ENCODE measurements at regions not wholly inside any gene's neighbourhood (a gene's known extent, or its start where the extent isn't known, plus 50 kb on each side); places are given as distances from the start of the nearest gene placed in this dataset.

DNA sequence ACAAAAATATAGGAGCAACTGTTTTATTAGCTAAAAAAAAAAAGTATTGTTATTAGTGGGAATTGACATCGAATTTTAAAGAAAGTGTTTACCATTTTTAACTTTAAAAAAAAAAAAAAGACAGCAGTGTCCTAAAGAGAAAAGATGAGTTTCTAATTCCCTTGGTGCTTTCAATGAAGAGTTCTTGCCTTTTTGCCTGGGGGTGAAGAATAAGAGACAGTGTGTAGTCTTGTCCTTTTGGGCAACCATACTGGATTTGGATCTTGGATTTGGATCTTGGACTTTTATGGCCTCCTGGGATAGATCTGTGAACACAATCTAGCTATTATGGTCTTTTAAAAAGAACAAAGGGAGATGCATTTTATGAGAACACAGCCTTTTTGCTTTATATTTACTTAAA lies 60.2 kb upstream of the GLS start:
- BruUV-seq (replicated peaks): no TSS peak

DNA sequence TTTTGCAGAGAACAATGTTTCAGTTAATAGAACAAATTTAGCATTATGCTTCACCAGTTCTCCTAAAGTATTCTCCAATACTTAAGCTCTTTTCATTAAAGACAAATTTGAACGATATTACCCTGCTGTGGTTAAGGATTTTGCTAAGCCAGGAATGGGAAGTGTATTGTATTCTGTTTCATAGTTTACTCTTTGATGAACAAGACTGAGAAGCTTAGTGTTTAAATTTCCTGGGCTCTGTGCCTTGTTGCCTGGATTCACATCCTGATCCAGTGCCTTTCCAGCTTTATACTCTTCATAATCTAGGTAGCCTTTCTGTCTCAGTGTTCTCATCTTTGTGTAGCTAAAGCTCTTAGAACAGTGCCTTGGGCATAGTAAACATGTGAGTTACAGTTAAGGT lies 58.6 kb upstream of the GLS start:
- ChIA-PET CTCF (interaction anchor here (0.6 kb wide), 1 partner anchor 702 kb away, joined by 3 read pairs; no protein-coding TSS in a partner anchor), POLR2A (interaction anchor here (0.9 to 1.0 kb wide), 2 partner anchors 9 to 58 kb away, joined by 3 read pairs; partner anchors contain the start of gene GLS)
- Mint-ChIP-seq H3K27me3 (ENCODE audit: insufficient read depth, unreplicated experiment) (no peaks in the 10 kb centered on the region), H3K27ac (ENCODE audit: unreplicated experiment) (no peak overlapping the region), H3K9me3 (ENCODE audit: unreplicated experiment) (peaks cover 16% of the 10 kb centered on the region), H3K36me3 (ENCODE audit: insufficient read depth, unreplicated experiment) (no peaks in the 10 kb centered on the region), H3K4me1 (ENCODE audit: low read depth, unreplicated experiment) (peaks cover 6% of the 10 kb centered on the region), H3K4me3 (ENCODE audit: unreplicated experiment) (no peak overlapping the region)
- no peak for DNase-seq
- intact Hi-C loops (cut with micrococcal nuclease; ENCODE audit: unreplicated experiment): no loop called here
- no TSS peak for BruUV-seq (replicated peaks)
- TF ChIP-seq, protein P1, sequence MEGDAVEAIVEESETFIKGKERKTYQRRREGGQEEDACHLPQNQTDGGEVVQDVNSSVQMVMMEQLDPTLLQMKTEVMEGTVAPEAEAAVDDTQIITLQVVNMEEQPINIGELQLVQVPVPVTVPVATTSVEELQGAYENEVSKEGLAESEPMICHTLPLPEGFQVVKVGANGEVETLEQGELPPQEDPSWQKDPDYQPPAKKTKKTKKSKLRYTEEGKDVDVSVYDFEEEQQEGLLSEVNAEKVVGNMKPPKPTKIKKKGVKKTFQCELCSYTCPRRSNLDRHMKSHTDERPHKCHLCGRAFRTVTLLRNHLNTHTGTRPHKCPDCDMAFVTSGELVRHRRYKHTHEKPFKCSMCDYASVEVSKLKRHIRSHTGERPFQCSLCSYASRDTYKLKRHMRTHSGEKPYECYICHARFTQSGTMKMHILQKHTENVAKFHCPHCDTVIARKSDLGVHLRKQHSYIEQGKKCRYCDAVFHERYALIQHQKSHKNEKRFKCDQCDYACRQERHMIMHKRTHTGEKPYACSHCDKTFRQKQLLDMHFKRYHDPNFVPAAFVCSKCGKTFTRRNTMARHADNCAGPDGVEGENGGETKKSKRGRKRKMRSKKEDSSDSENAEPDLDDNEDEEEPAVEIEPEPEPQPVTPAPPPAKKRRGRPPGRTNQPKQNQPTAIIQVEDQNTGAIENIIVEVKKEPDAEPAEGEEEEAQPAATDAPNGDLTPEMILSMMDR (IDR thresholded peaks at IDR 0.05; ENCODE audit: insufficient read depth in 1 of 2, low read depth in 1 of 2, low read length in 1 of 2, severe bottlenecking in 1 of 2, unreplicated experiment in 1 of 2): no peak
- H3K4me3 ChIP-seq (ENCODE audit: low read depth, low read length): no peak overlapping the region
- H3K4me1 ChIP-seq: peaks cover 11% of the 10 kb centered on the region
- H3K9me3 ChIP-seq: peaks cover 9% of the 10 kb centered on the region
- no peaks in the 10 kb centered on the region for H3K27me3 ChIP-seq (replicated peaks; ENCODE audit: control insufficient read depth, insufficient read depth, low read length)
- no peaks in the 10 kb centered on the region for H3K36me3 ChIP-seq (ENCODE audit: control insufficient read depth, insufficient read depth, low read length)

More for the DNA sequence above, 60.2 kb upstream of the GLS start:
- intact Hi-C loops (cut with micrococcal nuclease; ENCODE audit: unreplicated experiment): no loop called here
- DNase-seq: no peak
- no peaks in the 10 kb centered on the region for H3K36me3 Mint-ChIP-seq (ENCODE audit: insufficient read depth, unreplicated experiment)
- H3K4me1 Mint-ChIP-seq (ENCODE audit: low read depth, unreplicated experiment): peaks cover 6% of the 10 kb centered on the region
- ChIA-PET CTCF (no interaction called here), POLR2A (no interaction called here)
- Histone ChIP-seq H3K36me3 (ENCODE audit: control insufficient read depth, insufficient read depth, low read length) (no peaks in the 10 kb centered on the region), H3K27me3 (replicated peaks; ENCODE audit: control insufficient read depth, insufficient read depth, low read length) (no peaks in the 10 kb centered on the region), H3K4me1 (peaks cover 11% of the 10 kb centered on the region), H3K9me3 (peaks cover 9% of the 10 kb centered on the region), H3K4me3 (ENCODE audit: low read depth, low read length) (no peak overlapping the region)
- no peaks in the 10 kb centered on the region for H3K27me3 Mint-ChIP-seq (ENCODE audit: insufficient read depth, unreplicated experiment)
- H3K4me3 Mint-ChIP-seq (ENCODE audit: unreplicated experiment): no peak overlapping the region
- TF ChIP-seq, protein P1 (IDR thresholded peaks at IDR 0.05; ENCODE audit: insufficient read depth in 1 of 2, low read depth in 1 of 2, low read length in 1 of 2, severe bottlenecking in 1 of 2, unreplicated experiment in 1 of 2): no peak
- H3K9me3 Mint-ChIP-seq (ENCODE audit: unreplicated experiment): peaks cover 29% of the 10 kb centered on the region
- no peak overlapping the region for H3K27ac Mint-ChIP-seq (ENCODE audit: unreplicated experiment)

DNA sequence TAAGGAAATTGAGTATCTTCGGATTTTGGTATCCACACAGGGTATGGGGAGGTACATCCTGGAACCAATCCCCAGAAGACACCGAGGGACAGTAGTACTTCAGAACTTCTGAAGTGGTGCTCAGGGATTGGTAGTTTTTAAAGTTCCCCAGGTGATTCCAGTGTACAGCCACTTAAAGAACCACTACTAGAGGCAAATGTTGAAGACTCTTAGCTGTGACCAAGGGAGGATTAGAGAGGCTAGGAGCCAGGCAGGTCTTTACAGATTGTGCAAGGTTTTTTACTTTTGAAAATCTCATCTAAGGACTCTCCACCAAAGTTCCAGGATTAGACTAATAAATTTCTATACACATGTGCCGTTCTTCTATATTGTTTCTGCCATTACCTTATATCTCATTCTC lies 52.9 kb upstream of the GLS start:
- Histone ChIP-seq H3K36me3 (ENCODE audit: control insufficient read depth, insufficient read depth, low read length) (no peaks in the 10 kb centered on the region), H3K27me3 (replicated peaks; ENCODE audit: control insufficient read depth, insufficient read depth, low read length) (no peaks in the 10 kb centered on the region), H3K4me1 (peaks cover under 1% of the 10 kb centered on the region; the same call in 1 of the 2 replicates), H3K4me3 (ENCODE audit: low read depth, low read length) (no peak overlapping the region), H3K9me3 (no peaks in the 10 kb centered on the region)
- Mint-ChIP-seq H3K27me3 (ENCODE audit: insufficient read depth, unreplicated experiment) (no peaks in the 10 kb centered on the region), H3K36me3 (ENCODE audit: insufficient read depth, unreplicated experiment) (no peaks in the 10 kb centered on the region), H3K9me3 (ENCODE audit: unreplicated experiment) (peaks cover 10% of the 10 kb centered on the region), H3K27ac (ENCODE audit: unreplicated experiment) (no peak overlapping the region), H3K4me3 (ENCODE audit: unreplicated experiment) (no peak overlapping the region), H3K4me1 (ENCODE audit: low read depth, unreplicated experiment) (peaks cover under 1% of the 10 kb centered on the region)
- intact Hi-C loops (cut with micrococcal nuclease; ENCODE audit: unreplicated experiment): no loop called here
- POLR2A ChIA-PET: no interaction called here
- TF ChIP-seq, protein P1 (IDR thresholded peaks at IDR 0.05; ENCODE audit: insufficient read depth in 1 of 2, low read depth in 1 of 2, low read length in 1 of 2, severe bottlenecking in 1 of 2, unreplicated experiment in 1 of 2): no peak
- DNase-seq: no peak
- no TSS peak for BruUV-seq (replicated peaks)
- CTCF ChIA-PET: no interaction called here
